ENCODE measurements at regions not wholly inside any gene's neighbourhood (a gene's known extent, or its start where the extent isn't known, plus 50 kb on each side); places are given as distances from the start of the nearest gene placed in this dataset.

GRCh38 chr1:199122085-199122484, 483.2 kb downstream of the PTPRC start:
- no peak for DNase-seq

- DNase-seq: no peak
These were observed 483.9 kb downstream of the PTPRC start for GRCh38 chr1:199122532-199123311.

GRCh38 chr1:199123615-199124014, 484.8 kb downstream of the PTPRC start:
- no peak for DNase-seq

GRCh38 chr1:199124351-199124750, 485.5 kb downstream of the PTPRC start:
- no peak for DNase-seq

- DNase-seq: no peak
These were observed 490.4 kb downstream of the PTPRC start for GRCh38 chr1:199129247-199129646.

- no peak for DNase-seq
These were observed 493.2 kb downstream of the PTPRC start for GRCh38 chr1:199132006-199132405.

GRCh38 chr1:199135901-199136300, 497.1 kb downstream of the PTPRC start:
- no peak for DNase-seq

GRCh38 chr1:199138061-199138460, 499.2 kb downstream of the PTPRC start:
- DNase-seq: no peak

GRCh38 chr1:199149591-199149990, 510.8 kb downstream of the PTPRC start:
- DNase-seq: no peak

GRCh38 chr1:199150756-199151155, 511.9 kb downstream of the PTPRC start:
- no peak for DNase-seq

- no peak for DNase-seq
These were observed 513.0 kb downstream of the PTPRC start for GRCh38 chr1:199151634-199152425.

- no peak for DNase-seq
These were observed 513.8 kb downstream of the PTPRC start for GRCh38 chr1:199152676-199153075.

GRCh38 chr1:199155166-199156019, 516.6 kb downstream of the PTPRC start:
- no peak for DNase-seq

- DNase-seq: no peak
These were observed 518.7 kb downstream of the PTPRC start for GRCh38 chr1:199157494-199157893.

GRCh38 chr1:199160521-199161318, 521.9 kb downstream of the PTPRC start:
- no peak for DNase-seq

- DNase-seq: no peak
These were observed 522.5 kb downstream of the PTPRC start for GRCh38 chr1:199161319-199161680.

GRCh38 chr1:199161766-199162303, 523.0 kb downstream of the PTPRC start:
- no peak for DNase-seq

GRCh38 chr1:199163267-199163666, 524.4 kb downstream of the PTPRC start:
- no peak for DNase-seq

GRCh38 chr1:199163670-199164069, 524.8 kb downstream of the PTPRC start:
- no peak for DNase-seq

- DNase-seq: no peak
These were observed 528.6 kb downstream of the PTPRC start for GRCh38 chr1:199167460-199167859.

GRCh38 chr1:199168888-199169585, 530.2 kb downstream of the PTPRC start:
- DNase-seq: no peak

- DNase-seq: no peak
These were observed 531.9 kb downstream of the PTPRC start for GRCh38 chr1:199170711-199171110.
